Spleen (tissue), 7 donors: ENCODE measurements at regions not wholly inside any gene's neighbourhood (a gene's known extent, or its start where the extent isn't known, plus 50 kb on each side); places are given as distances from the start of the nearest gene placed in this dataset.

Experiments used
- CTCF ChIP-seq, 11 experiments: fragments of 200-600 bp in 7 of 11; fragments of 450-650 bp in 4 of 11; sonication (generic) in 4 of 11; IDR thresholded peaks in 8 of 11; conservative IDR thresholded peaks in 3 of 11; 1 replicate in 7 of 11; 2 replicates in 4 of 11; pipeline versions ENCODE4 v1.4.0 to v1.8.0; 2016 to 2021; ENCODE audit warnings: antibody characterized with exemption in 11 of 11, inconsistent platforms in 4 of 11, mild to moderate bottlenecking in 1 of 11
- POLR2A ChIP-seq, 3 donors: fragments of 450-650 bp; IDR thresholded peaks; one replicate each; pipeline ENCODE4 v1.5.1; 2017; ENCODE audit warnings: antibody characterized with exemption in 3 of 3, mild to moderate bottlenecking in 1 of 3
- POLR2AphosphoS5 ChIP-seq, 3 donors: sonication (generic); formaldehyde crosslinking; IDR thresholded peaks; one replicate each; pipeline ENCODE4 v1.5.1; 2017; ENCODE audit warnings: antibody characterized with exemption in 3 of 3
- donor health status: DM: no; HTN: no; CAD: no; lungs with moderate emphysema.
- donor health status: DM: no; HTN: no; CAD: no.
- donor health status: DM: no; HTN: no; CAD: no.

- TF ChIP-seq CTCF (IDR thresholded peaks at IDR 0.05 in 8 of 11, conservative IDR thresholded peaks at IDR 0.05 in 3 of 11): no peak
- TF ChIP-seq POLR2A (IDR thresholded peaks at IDR 0.05): no peak
- no peak for TF ChIP-seq POLR2AphosphoS5 (IDR thresholded peaks at IDR 0.05)
Measured at GRCh38 chr2:57552885-57553284, 493.7 kb upstream of the VRK2 start.
